H1 (cell line): ENCODE measurements at regions not wholly inside any gene's neighbourhood (a gene's known extent, or its start where the extent isn't known, plus 50 kb on each side); places are given as distances from the start of the nearest gene placed in this dataset.

Source experiments
- CTCF ChIA-PET: fragments of 300-600 bp; sonication (Branson Sonifier 250); formaldehyde crosslinking; loops from one replicate; lab custom pipeline; 2021; ENCODE audit not compliant: partially characterized antibody; lab: Charles Lee
- POLR2A ChIA-PET: fragments of 300-600 bp; sonication (Branson Sonifier 250); formaldehyde crosslinking; loops from one replicate; lab custom pipeline; 2021; ENCODE audit warnings: inconsistent platforms; ENCODE audit not compliant: partially characterized antibody; lab: Charles Lee
- DNase-seq, 2 experiments: peaks; one replicate each; pipeline versions ENCODE4 v3.0.0 to v3.0.0-alpha.2; 2010 to 2022; ENCODE audit warnings: low spot score in 2 of 2, low read depth in 1 of 2, mixed read lengths in 1 of 2
- FAIRE-seq: peaks from 2 replicates; lab custom pipeline; 2011; peaks lifted over from hg19 to GRCh38; lab: Jason Lieb, UNC
- H2AFZ ChIP-seq: 2 replicates; pipeline ENCODE4 v1.8.1; 2012; ENCODE audit warnings: low read length, inconsistent platforms
- H2AK5ac ChIP-seq: 2 replicates; pipeline ENCODE4 v1.6.1; 2013; ENCODE audit warnings: low read depth, low read length
- H2BK120ac ChIP-seq: replicated peaks from 2 replicates; pipeline ENCODE3; 2013; ENCODE audit warnings: low read depth, low read length, inconsistent platforms
- H2BK12ac ChIP-seq: 2 replicates; pipeline ENCODE4 v1.6.1; 2013; ENCODE audit warnings: low read depth, low read length
- H2BK15ac ChIP-seq: 2 replicates; pipeline ENCODE4 v1.6.1; 2013; ENCODE audit warnings: low read length
- H2BK20ac ChIP-seq: 2 replicates; pipeline ENCODE4 v1.6.1; 2013; ENCODE audit warnings: low read length
- H2BK5ac ChIP-seq: 2 replicates; pipeline ENCODE4 v1.6.1; 2013; ENCODE audit warnings: low read depth, low read length
- H3K14ac ChIP-seq: 2 replicates; pipeline ENCODE4 v1.6.1; 2013; ENCODE audit warnings: inconsistent platforms; ENCODE audit not compliant: insufficient read length
- H3K18ac ChIP-seq: 2 replicates; pipeline ENCODE4 v1.6.1; 2013; ENCODE audit warnings: low read length; ENCODE audit errors: extremely low read depth
- H3K23ac ChIP-seq: 2 replicates; pipeline ENCODE4 v1.6.1; 2013; ENCODE audit warnings: inconsistent platforms; ENCODE audit not compliant: insufficient read length
- H3K23me2 ChIP-seq: 2 replicates; pipeline ENCODE4 v1.6.1; 2013; ENCODE audit warnings: low read depth, low read length
- H3K27ac ChIP-seq: 2 replicates; pipeline ENCODE4 v1.6.1; 2011; ENCODE audit warnings: low read depth, low read length, inconsistent platforms
- H3K27me3 ChIP-seq, 4 experiments: replicated peaks in 1 of 4; 1 replicate in 1 of 4; 2 replicates in 3 of 4; pipeline versions ENCODE4 v1.6.1 to v1.8.1; 2011 to 2013; ENCODE audit warnings: low read length in 3 of 4, mild to moderate bottlenecking in 3 of 4, inconsistent platforms in 2 of 4, mixed read lengths in 2 of 4, moderate library complexity in 1 of 4; ENCODE audit not compliant: control insufficient read depth in 3 of 4, insufficient read depth in 3 of 4; ENCODE audit errors: extremely low read depth in 1 of 4
- H3K36me3 ChIP-seq, 4 experiments: 2 replicates each; pipeline versions ENCODE4 v1.6.1 to v1.8.1; 2011 to 2013; ENCODE audit warnings: mild to moderate bottlenecking in 4 of 4, low read length in 3 of 4, moderate library complexity in 2 of 4, control low read depth in 1 of 4, inconsistent platforms in 1 of 4; ENCODE audit not compliant: insufficient read depth in 4 of 4, control insufficient read depth in 2 of 4
- H3K4ac ChIP-seq: replicated peaks from 2 replicates; pipeline ENCODE3; 2013; ENCODE audit warnings: low read length, low read depth, mixed read lengths, inconsistent platforms; ENCODE audit not compliant: insufficient read length
- H3K4me1 ChIP-seq, 4 experiments: replicated peaks in 1 of 4; 1 replicate in 1 of 4; 2 replicates in 3 of 4; pipeline versions ENCODE4 v1.6.1 to v1.8.1; 2011 to 2013; ENCODE audit warnings: low read length in 3 of 4, inconsistent platforms in 2 of 4, mixed read lengths in 1 of 4; ENCODE audit not compliant: insufficient read depth in 4 of 4, control insufficient read depth in 3 of 4
- H3K4me2 ChIP-seq, 2 experiments: 2 replicates each; pipeline versions ENCODE4 v1.6.1 to v1.8.1; 2011 to 2013; ENCODE audit warnings: low read depth in 2 of 2, low read length in 2 of 2, control low read depth in 1 of 2, inconsistent platforms in 1 of 2, mild to moderate bottlenecking in 1 of 2; ENCODE audit not compliant: insufficient read depth in 1 of 2
- H3K4me3 ChIP-seq, 4 experiments: fragments of 200-600, 300-600 bp in 1 of 4; sonication (generic), shearing (Covaris generic), sonication (Bioruptor Twin) in 1 of 4; 2 replicates each; pipeline versions ENCODE4 v1.5.1 to v1.8.1; 2011 to 2016; ENCODE audit warnings: low read length in 4 of 4, low read depth in 3 of 4, control low read depth in 2 of 4, inconsistent platforms in 2 of 4, mild to moderate bottlenecking in 2 of 4, mixed read lengths in 1 of 4, moderate library complexity in 1 of 4; ENCODE audit not compliant: insufficient read depth in 2 of 4; ENCODE audit errors: extremely low read depth in 1 of 4
- H3K56ac ChIP-seq: replicated peaks from 2 replicates; pipeline ENCODE3; 2013; ENCODE audit warnings: low read depth, mild to moderate bottlenecking, mixed read lengths, low read length, inconsistent platforms; ENCODE audit not compliant: insufficient read length
- H3K79me1 ChIP-seq: 2 replicates; pipeline ENCODE4 v1.6.1; 2013; ENCODE audit warnings: low read depth, low read length, control low read depth
- H3K79me2 ChIP-seq, 2 experiments: 2 replicates each; pipeline versions ENCODE4 v1.6.1 to v1.8.1; 2012 to 2013; ENCODE audit warnings: low read length in 2 of 2, mild to moderate bottlenecking in 2 of 2, inconsistent platforms in 1 of 2; ENCODE audit not compliant: insufficient read depth in 2 of 2, control insufficient read depth in 1 of 2
- H3K9ac ChIP-seq, 4 experiments: replicated peaks in 1 of 4; 1 replicate in 1 of 4; 2 replicates in 3 of 4; pipeline versions ENCODE4 v1.6.1 to v1.8.1; 2011 to 2013; ENCODE audit warnings: low read depth in 3 of 4, low read length in 3 of 4, control low read depth in 2 of 4, mild to moderate bottlenecking in 2 of 4, moderate library complexity in 2 of 4, inconsistent platforms in 1 of 4; ENCODE audit errors: extremely low read depth in 1 of 4
- H3K9me3 ChIP-seq, 2 experiments: 2 replicates each; pipeline versions ENCODE4 v1.6.1 to v1.8.1; 2012 to 2013; ENCODE audit warnings: mild to moderate bottlenecking in 2 of 2, moderate library complexity in 2 of 2, control low read depth in 1 of 2, inconsistent platforms in 1 of 2, low read depth in 1 of 2, low read length in 1 of 2, mixed read lengths in 1 of 2; ENCODE audit not compliant: insufficient read depth in 2 of 2
- H4K20me1 ChIP-seq, 2 experiments: replicated peaks in 1 of 2; 2 replicates each; pipeline versions ENCODE3 to v1.8.1; 2011 to 2013; ENCODE audit warnings: inconsistent platforms in 2 of 2, low read length in 2 of 2, mild to moderate bottlenecking in 1 of 2; ENCODE audit not compliant: insufficient read depth in 2 of 2, control insufficient read depth in 1 of 2
- H4K5ac ChIP-seq: 2 replicates; pipeline ENCODE4 v1.6.1; 2013; ENCODE audit warnings: low read length, low read depth, mixed read lengths, inconsistent platforms; ENCODE audit not compliant: insufficient read length
- H4K8ac ChIP-seq: 2 replicates; pipeline ENCODE4 v1.8.0; 2013; ENCODE audit warnings: mild to moderate bottlenecking, moderate library complexity, low read length, inconsistent platforms; ENCODE audit not compliant: insufficient read depth; ENCODE audit errors: extremely low read depth
- H4K91ac ChIP-seq: replicated peaks from 2 replicates; pipeline ENCODE3; 2013; ENCODE audit warnings: low read length, mixed read lengths, inconsistent platforms; ENCODE audit not compliant: insufficient read length
- CEBPB ChIP-seq: IDR thresholded peaks from 2 replicates; pipeline ENCODE4 v1.6.1; 2012; ENCODE audit warnings: low read depth, low read length
- CHD1 ChIP-seq: IDR thresholded peaks from 2 replicates; pipeline ENCODE4 v1.6.1; 2012; ENCODE audit warnings: low read depth, low read length, improper control_type of control experiment
- CTBP2 ChIP-seq: IDR thresholded peaks from 2 replicates; pipeline ENCODE4 v1.7.0; 2011; ENCODE audit warnings: borderline replicate concordance, mild to moderate bottlenecking, moderate library complexity, mixed read lengths, low read length; ENCODE audit not compliant: insufficient read depth, insufficient read length
- GTF2F1 ChIP-seq: IDR thresholded peaks from 2 replicates; pipeline ENCODE4 v1.6.1; 2012; ENCODE audit warnings: low read depth, low read length, improper control_type of control experiment, borderline replicate concordance
- JUND ChIP-seq: IDR thresholded peaks from 2 replicates; pipeline ENCODE4 v1.6.1; 2011; ENCODE audit warnings: mild to moderate bottlenecking, improper control_type of control experiment, low read length
- KDM5A ChIP-seq: fragments of 200-600 bp; IDR thresholded peaks from 2 replicates; pipeline ENCODE4 v1.7.1; 2012; ENCODE audit warnings: mild to moderate bottlenecking, low read length, inconsistent platforms, mixed read lengths
- MAFK ChIP-seq: IDR thresholded peaks from 2 replicates; pipeline ENCODE4 v1.6.1; 2012; ENCODE audit warnings: low read depth, mild to moderate bottlenecking, improper control_type of control experiment, low read length
- PHF8 ChIP-seq: fragments of 200-600 bp; sonication (generic); conservative IDR thresholded peaks from 2 replicates; pipeline ENCODE4 v1.7.1; 2012; ENCODE audit warnings: low read depth, mild to moderate bottlenecking, inconsistent platforms, low read length, moderate library complexity
- SIN3A ChIP-seq, 2 experiments: IDR thresholded peaks in 1 of 2; conservative IDR thresholded peaks in 1 of 2; 2 replicates each; pipeline ENCODE4 v1.6.1; 2011 to 2012; ENCODE audit warnings: low read length in 2 of 2, improper control_type of control experiment in 1 of 2, low read depth in 1 of 2, mild to moderate bottlenecking in 1 of 2
- SP2 ChIP-seq: IDR thresholded peaks from 2 replicates; pipeline ENCODE4 v1.6.1; 2012; ENCODE audit warnings: mild to moderate bottlenecking, low read length, inconsistent platforms
- SP4 ChIP-seq: IDR thresholded peaks from 2 replicates; pipeline ENCODE4 v1.6.1; 2012; ENCODE audit warnings: low read length, inconsistent platforms
- TAF7 ChIP-seq: optimal IDR thresholded peaks from 2 replicates; pipeline ENCODE3; 2011; ENCODE audit warnings: low read depth, mild to moderate bottlenecking, inconsistent platforms, low read length, moderate library complexity, borderline replicate concordance
- TBP ChIP-seq: IDR thresholded peaks from 2 replicates; pipeline ENCODE4 v1.6.1; 2011; ENCODE audit warnings: low read depth, low read length, improper control_type of control experiment
- USF2 ChIP-seq: IDR thresholded peaks from 2 replicates; pipeline ENCODE4 v1.6.1; 2011; ENCODE audit warnings: low read length, improper control_type of control experiment
- YY1 ChIP-seq: IDR thresholded peaks from 2 replicates; pipeline ENCODE4 v1.6.1; 2011; ENCODE audit warnings: low read depth, mild to moderate bottlenecking, low read length
- WGBS, 2 experiments: shearing (Covaris generic) in 1 of 2; methylation state at CpG; one replicate each; pipeline versions ENCODE4 v1.1.6 to v1.1.7; 2013 to 2015; ENCODE audit warnings: low lambda C conversion rate in 2 of 2, mixed read lengths in 2 of 2, inconsistent platforms in 1 of 2, low coverage in 1 of 2, missing lambda C conversion rate in 1 of 2; ENCODE audit not compliant: insufficient replicate concordance in 2 of 2, insufficient coverage in 1 of 2, insufficient read length in 1 of 2; ENCODE audit errors: extremely low coverage in 1 of 2, missing lambda C conversion rate in 1 of 2; 5-methylcytosine and 5-hydroxymethylcytosine counted together

GRCh38 chr2:238988105-238988504, 140.2 kb downstream of the TWIST2 start:
- Histone ChIP-seq H3K18ac (no peak overlapping the region), H2BK12ac (no peak overlapping the region), H4K20me1 (no peaks in the 10 kb centered on the region), H2BK5ac (no peak overlapping the region), H3K4me1 (peaks cover 0 to 8% (median 2%) of the 10 kb centered on the region in 4 experiments; a peak in 4 of 7 replicates), H4K91ac (no peak overlapping the region), H3K9me3 (no peaks in the 10 kb centered on the region), H3K4me3 (no peak overlapping the region), H2BK120ac (no peak overlapping the region), H3K36me3 (no peaks in the 10 kb centered on the region), H2AFZ (no peak overlapping the region), H3K23ac (no peak overlapping the region), H3K4ac (no peak overlapping the region), H2BK15ac (no peak overlapping the region), H3K79me1 (no peaks in the 10 kb centered on the region), H3K4me2 (no peak overlapping the region), H3K27ac (no peak overlapping the region), H3K14ac (no peak overlapping the region), H3K27me3 (no peaks in the 10 kb centered on the region; a peak in 1 of 7 replicates), H2BK20ac (no peak overlapping the region), H4K5ac (no peak overlapping the region), H3K9ac (no peak overlapping the region), H3K23me2 (no peaks in the 10 kb centered on the region), H2AK5ac (no peak overlapping the region), H3K79me2 (no peaks in the 10 kb centered on the region), H4K8ac (no peak overlapping the region), H3K56ac (no peak overlapping the region)
- 91% methylated on average over 7 of the region's 7 CpGs; no CpG with 5 or more reads in 1 of the 2 experiments for WGBS, 2 experiments
- ChIA-PET POLR2A (no interaction called here), CTCF (no interaction called here)
- TF ChIP-seq TAF7 (no peak), SP2 (no peak), USF2 (no peak), GTF2F1 (no peak), SP4 (no peak), JUND (no peak), CTBP2 (no peak), TBP (no peak), KDM5A (no peak), PHF8 (no peak), YY1 (no peak), CHD1 (no peak), SIN3A (conservative IDR thresholded peaks at IDR 0.05 in 1 of 2, IDR thresholded peaks at IDR 0.05 in 1 of 2; ENCODE audit: low read depth in 1 of 2, low read length in 2 of 2) (no peak), CEBPB (no peak), MAFK (no peak)
- FAIRE-seq (no peak), DNase-seq (no peak)
